SJCRH30 (cell line): ENCODE measurements at regions not wholly inside any gene's neighbourhood (a gene's known extent, or its start where the extent isn't known, plus 50 kb on each side); places are given as distances from the start of the nearest gene placed in this dataset.
"Not testable (repeated sequence)": the region's sequence is repeated elsewhere in the genome, so short reads cannot be mapped to it uniquely, and the experiment has no call there.

Source experiments
- DNase-seq, 2 experiments: peaks; one replicate each; pipeline ENCODE4 v3.0.0-alpha.2; 2015 to 2020
- H3K27ac ChIP-seq: fragments of 250-450 bp; sonication (Bioruptor Pico); 2 replicates; pipeline ENCODE4 v1.5.1; 2020; ENCODE audit warnings: mild to moderate bottlenecking, moderate library complexity
- H3K27me3 ChIP-seq: fragments of 250-450 bp; sonication (Bioruptor Pico); 2 replicates; pipeline ENCODE4 v1.5.1; 2020; ENCODE audit warnings: mild to moderate bottlenecking, moderate library complexity
- H3K36me3 ChIP-seq: fragments of 250-450 bp; sonication (Bioruptor Pico); 2 replicates; pipeline ENCODE4 v1.5.1; 2020; ENCODE audit warnings: mild to moderate bottlenecking, moderate library complexity
- H3K4me1 ChIP-seq: fragments of 250-450 bp; sonication (Bioruptor Pico); 2 replicates; pipeline ENCODE4 v1.5.1; 2020; ENCODE audit warnings: mild to moderate bottlenecking, moderate library complexity
- H3K4me3 ChIP-seq: fragments of 250-450 bp; sonication (Bioruptor Pico); 2 replicates; pipeline ENCODE4 v1.5.1; 2020; ENCODE audit warnings: mild to moderate bottlenecking, moderate library complexity
- H3K9me3 ChIP-seq: fragments of 250-450 bp; sonication (Bioruptor Pico); replicated peaks from 2 replicates; pipeline ENCODE4 v1.5.1; 2020; ENCODE audit warnings: mild to moderate bottlenecking, moderate library complexity

DNA sequence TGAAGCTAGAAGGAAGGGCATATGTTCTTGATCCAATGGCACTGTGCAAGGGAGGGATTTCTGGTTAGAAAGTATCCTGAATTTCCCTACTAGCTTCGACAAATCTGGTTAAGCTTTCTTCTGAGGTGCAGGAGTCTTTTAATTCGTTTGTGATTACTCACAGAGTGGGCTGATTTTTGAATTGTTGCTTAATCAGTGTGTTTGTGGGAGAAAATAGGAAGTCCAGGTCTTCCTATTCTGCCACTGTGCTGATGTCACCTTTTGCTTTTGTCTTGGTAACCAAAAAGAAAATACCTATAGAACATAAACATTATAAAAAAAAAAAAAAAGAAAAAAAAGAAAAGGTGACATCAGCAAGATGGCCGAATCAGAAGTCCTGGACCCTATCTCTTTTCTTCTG lies 1008.6 kb downstream of the TSN start:
- no peak for DNase-seq
- H3K4me3 ChIP-seq, result no peak overlapping the region
- no peaks in the 10 kb centered on the region for H3K27me3 ChIP-seq
- no peaks in the 10 kb centered on the region for H3K36me3 ChIP-seq
- no peaks in the 10 kb centered on the region for H3K9me3 ChIP-seq
- no peak overlapping the region for H3K27ac ChIP-seq
- H3K4me1 ChIP-seq, result no peaks in the 10 kb centered on the region

- DNase-seq, result no peak
- Histone ChIP-seq H3K27ac (no peak overlapping the region), H3K27me3 (no peaks in the 10 kb centered on the region), H3K4me1 (no peaks in the 10 kb centered on the region), H3K36me3 (no peaks in the 10 kb centered on the region), H3K4me3 (no peak overlapping the region), H3K9me3 (no peaks in the 10 kb centered on the region)
Measured at GRCh38 chr2:122780251-122780650, 1024.8 kb downstream of the TSN start.

DNA sequence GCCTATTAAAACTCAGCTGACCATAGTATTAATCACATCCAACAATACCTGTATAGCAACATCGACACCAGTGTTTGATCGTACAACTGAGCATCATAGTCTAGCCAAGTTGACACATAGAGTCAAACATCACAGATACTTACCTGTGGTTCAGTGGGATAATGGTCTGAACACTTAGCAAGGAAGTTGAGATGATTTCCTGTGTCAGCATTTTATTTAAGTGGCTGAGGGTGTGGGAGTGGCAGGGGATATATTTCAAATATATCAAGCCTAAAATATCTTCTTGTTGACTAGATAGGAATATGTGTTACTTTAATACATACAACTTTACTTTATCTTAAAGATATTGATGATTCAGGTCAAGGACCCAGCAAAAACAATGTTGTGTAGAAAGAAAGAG lies 1038.6 kb downstream of the TSN start:
- H3K36me3 ChIP-seq, result no peaks in the 10 kb centered on the region
- no peaks in the 10 kb centered on the region for H3K27me3 ChIP-seq
- DNase-seq, result no peak
- no peaks in the 10 kb centered on the region for H3K9me3 ChIP-seq
- no peak overlapping the region for H3K27ac ChIP-seq
- no peaks in the 10 kb centered on the region for H3K4me1 ChIP-seq
- H3K4me3 ChIP-seq, result no peak overlapping the region

DNA sequence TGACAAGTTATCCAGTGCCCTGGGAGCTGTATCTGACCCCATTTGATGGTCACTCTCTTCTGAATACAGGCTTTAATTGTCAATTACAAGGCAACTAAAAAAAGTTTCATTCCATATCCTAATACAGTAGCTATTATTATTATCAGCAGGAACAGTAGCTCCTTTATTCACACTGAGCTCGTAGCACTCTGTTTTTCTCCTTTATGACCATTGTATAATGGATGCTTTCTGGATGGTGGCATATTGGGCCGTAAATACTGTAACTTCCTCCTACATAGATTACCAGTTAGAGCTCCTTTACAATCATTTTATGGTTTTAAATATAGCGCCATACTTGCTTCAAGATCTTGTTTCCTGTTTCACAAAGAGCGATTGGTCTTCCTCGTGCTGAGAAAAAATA lies 1040.3 kb downstream of the TSN start:
- Histone ChIP-seq H3K4me3 (no peak overlapping the region), H3K27ac (no peak overlapping the region), H3K4me1 (no peaks in the 10 kb centered on the region), H3K9me3 (no peaks in the 10 kb centered on the region), H3K36me3 (no peaks in the 10 kb centered on the region), H3K27me3 (no peaks in the 10 kb centered on the region)
- DNase-seq, result no peak

GRCh38 chr2:122799391-122799790 lies 1043.9 kb downstream of the TSN start:
- DNase-seq, result no peak
- Histone ChIP-seq H3K4me3 (no peak overlapping the region), H3K36me3 (no peaks in the 10 kb centered on the region), H3K27me3 (no peaks in the 10 kb centered on the region), H3K9me3 (no peaks in the 10 kb centered on the region), H3K27ac (no peak overlapping the region), H3K4me1 (no peaks in the 10 kb centered on the region)

- no peaks in the 10 kb centered on the region for H3K4me1 ChIP-seq
- no peak overlapping the region for H3K4me3 ChIP-seq
- no peaks in the 10 kb centered on the region for H3K9me3 ChIP-seq
- no peaks in the 10 kb centered on the region for H3K36me3 ChIP-seq
- no peak overlapping the region for H3K27ac ChIP-seq
- no peak for DNase-seq
- no peaks in the 10 kb centered on the region for H3K27me3 ChIP-seq
Measured at GRCh38 chr2:122800781-122801180, 1045.3 kb downstream of the TSN start.

- no peaks in the 10 kb centered on the region for H3K27me3 ChIP-seq
- no peaks in the 10 kb centered on the region for H3K4me1 ChIP-seq
- DNase-seq, result no peak
- H3K27ac ChIP-seq, result no peak overlapping the region
- H3K4me3 ChIP-seq, result no peak overlapping the region
- H3K9me3 ChIP-seq, result no peaks in the 10 kb centered on the region
- no peaks in the 10 kb centered on the region for H3K36me3 ChIP-seq
Measured at GRCh38 chr2:122804494-122804893, 1049.0 kb downstream of the TSN start.

DNA sequence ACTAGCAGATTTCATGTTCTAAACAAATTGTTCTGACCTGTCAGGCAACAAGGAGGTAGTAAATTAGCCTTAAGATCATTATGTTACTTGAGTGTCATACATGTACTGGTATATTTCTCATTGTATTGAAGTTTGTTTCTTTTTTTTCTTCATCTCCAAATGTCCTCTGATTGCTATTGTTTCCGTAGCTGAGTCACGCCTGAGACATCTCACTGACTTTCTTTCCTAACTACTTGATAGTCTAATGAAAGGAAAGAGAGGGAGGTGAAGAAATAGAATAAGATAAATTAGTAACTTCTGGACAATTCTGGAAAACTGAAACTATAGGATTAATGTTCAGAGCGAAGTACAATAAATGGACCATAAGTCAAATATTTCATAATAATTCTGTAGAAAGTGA lies 1049.9 kb downstream of the TSN start:
- no peak overlapping the region for H3K27ac ChIP-seq
- DNase-seq, result no peak
- H3K4me3 ChIP-seq, result no peak overlapping the region
- H3K9me3 ChIP-seq, result no peaks in the 10 kb centered on the region
- no peaks in the 10 kb centered on the region for H3K27me3 ChIP-seq
- no peaks in the 10 kb centered on the region for H3K36me3 ChIP-seq
- no peaks in the 10 kb centered on the region for H3K4me1 ChIP-seq

DNA sequence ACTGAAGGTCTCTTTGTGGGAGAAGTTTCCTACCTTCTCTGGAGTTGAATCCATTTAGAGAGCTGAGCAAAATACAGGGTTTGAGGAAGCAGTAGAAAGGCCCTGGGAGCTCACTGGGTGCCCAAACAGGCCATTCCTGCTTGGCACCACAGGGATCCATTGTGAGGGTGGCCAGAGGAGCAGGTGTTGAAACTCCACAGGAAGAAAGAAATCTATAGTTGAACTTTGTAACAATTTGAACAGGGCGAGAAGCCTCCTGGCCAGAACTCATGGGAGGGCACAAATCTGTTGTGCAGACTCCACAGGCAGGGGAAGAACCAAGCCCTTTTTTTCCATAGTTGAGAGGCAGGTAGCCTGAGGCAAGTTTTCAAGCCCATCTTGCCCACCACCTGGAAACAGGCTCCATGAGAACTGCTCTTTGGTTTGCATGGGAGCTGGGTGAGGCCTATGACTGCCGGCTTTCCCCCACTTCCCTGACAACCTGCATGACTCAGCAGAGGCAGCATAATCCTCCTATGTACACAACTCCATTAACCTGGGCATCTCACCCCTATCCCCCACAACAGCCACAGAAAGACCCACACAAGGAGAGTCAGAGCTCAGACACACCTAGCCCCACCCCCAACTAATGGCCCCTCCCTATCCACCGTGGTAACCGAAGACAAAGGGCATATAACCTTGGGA lies 1053.0 kb downstream of the TSN start:
- H3K27me3 ChIP-seq, result no peaks in the 10 kb centered on the region
- no peak overlapping the region for H3K4me3 ChIP-seq
- H3K36me3 ChIP-seq, result no peaks in the 10 kb centered on the region
- no peak overlapping the region for H3K27ac ChIP-seq
- H3K9me3 ChIP-seq, result no peaks in the 10 kb centered on the region
- DNase-seq, result no peak
- H3K4me1 ChIP-seq, result no peaks in the 10 kb centered on the region

- not testable (repeated sequence) for H3K27me3 ChIP-seq, H3K27ac ChIP-seq, H3K36me3 ChIP-seq, DNase-seq, H3K4me3 ChIP-seq, H3K9me3 ChIP-seq, H3K4me1 ChIP-seq
Measured at GRCh38 chr2:122812214-122812613, 1056.8 kb downstream of the TSN start.

DNA sequence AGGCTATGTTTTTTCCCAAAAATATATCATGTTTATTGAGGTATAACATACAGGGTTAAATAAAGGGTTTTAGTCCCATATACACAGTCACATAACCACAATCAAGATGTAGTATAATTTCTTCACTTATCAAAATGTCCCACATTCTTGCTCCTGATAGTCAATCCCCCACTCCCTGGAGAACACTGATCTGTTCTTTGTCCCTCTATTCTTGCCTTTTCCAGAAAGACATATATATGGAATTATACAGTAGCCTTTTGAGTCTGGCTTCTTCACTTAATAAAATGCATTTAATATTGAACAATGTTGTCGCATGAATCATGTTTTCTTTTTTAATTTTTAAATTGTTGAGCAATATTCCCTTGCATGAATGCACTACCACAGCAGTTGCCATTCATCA lies 1059.7 kb downstream of the TSN start:
- DNase-seq, result no peak
- H3K4me1 ChIP-seq, result no peaks in the 10 kb centered on the region
- H3K36me3 ChIP-seq, result no peaks in the 10 kb centered on the region
- no peaks in the 10 kb centered on the region for H3K27me3 ChIP-seq
- no peaks in the 10 kb centered on the region for H3K9me3 ChIP-seq
- no peak overlapping the region for H3K4me3 ChIP-seq
- no peak overlapping the region for H3K27ac ChIP-seq

- Histone ChIP-seq H3K27me3 (no peaks in the 10 kb centered on the region), H3K36me3 (no peaks in the 10 kb centered on the region), H3K4me3 (no peak overlapping the region), H3K27ac (no peak overlapping the region), H3K4me1 (no peaks in the 10 kb centered on the region), H3K9me3 (no peaks in the 10 kb centered on the region)
- DNase-seq, result no peak
Measured at GRCh38 chr2:122816803-122817202, 1061.4 kb downstream of the TSN start.

GRCh38 chr2:122822319-122822718 lies 1066.9 kb downstream of the TSN start:
- DNase-seq, result no peak
- no peaks in the 10 kb centered on the region for H3K36me3 ChIP-seq
- H3K27ac ChIP-seq, result no peak overlapping the region
- H3K4me1 ChIP-seq, result no peaks in the 10 kb centered on the region
- H3K4me3 ChIP-seq, result no peak overlapping the region
- no peaks in the 10 kb centered on the region for H3K27me3 ChIP-seq
- no peaks in the 10 kb centered on the region for H3K9me3 ChIP-seq

DNA sequence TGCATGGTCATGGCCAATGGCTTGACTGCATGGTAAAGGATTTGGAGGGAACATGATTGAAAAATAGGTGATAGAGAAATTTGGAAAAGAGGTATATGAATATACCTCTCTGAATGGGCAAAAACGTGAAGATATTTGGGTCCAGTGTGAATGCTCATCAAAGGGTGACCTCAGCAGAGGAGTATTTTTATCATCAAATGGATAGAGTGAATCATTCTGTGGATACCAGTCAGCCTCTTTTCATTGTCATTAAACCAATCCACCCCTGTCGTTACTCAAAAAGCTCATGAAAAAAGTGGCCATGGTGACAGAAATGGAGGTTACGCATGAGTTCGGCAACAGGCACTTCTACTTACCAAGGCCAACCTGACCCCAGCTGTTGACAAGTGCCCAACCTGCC lies 1074.7 kb downstream of the TSN start:
- Histone ChIP-seq H3K27ac (no peak overlapping the region), H3K9me3 (no peaks in the 10 kb centered on the region), H3K4me3 (no peak overlapping the region), H3K4me1 (no peaks in the 10 kb centered on the region), H3K36me3 (no peaks in the 10 kb centered on the region), H3K27me3 (no peaks in the 10 kb centered on the region)
- no peak for DNase-seq

DNA sequence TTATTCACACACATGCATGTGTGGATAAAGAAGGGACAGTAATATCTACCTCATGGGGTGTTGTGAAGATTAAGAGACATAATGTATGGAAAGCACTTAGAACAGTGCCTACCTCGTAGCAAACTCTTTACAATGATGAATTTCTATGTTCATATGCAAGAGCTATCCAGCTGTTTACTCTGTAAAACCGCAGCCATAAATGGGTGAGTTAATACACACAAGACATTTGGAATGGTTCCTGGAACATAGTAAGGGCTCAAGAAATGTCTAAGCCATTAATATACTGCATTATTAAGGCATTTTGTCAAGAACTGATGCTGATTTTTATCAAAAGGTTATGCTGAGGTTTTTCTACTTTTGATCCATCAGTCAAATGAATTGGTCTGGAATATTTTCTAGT lies 1076.2 kb downstream of the TSN start:
- Histone ChIP-seq H3K4me3 (no peak overlapping the region), H3K4me1 (no peaks in the 10 kb centered on the region), H3K36me3 (no peaks in the 10 kb centered on the region), H3K9me3 (no peaks in the 10 kb centered on the region), H3K27me3 (no peaks in the 10 kb centered on the region), H3K27ac (no peak overlapping the region)
- peak in 1 of 2 experiments; percentile 6 for DNase-seq

- H3K36me3 ChIP-seq, result no peaks in the 10 kb centered on the region
Measured at GRCh38 chr2:122843503-122843902, 1088.1 kb downstream of the TSN start.

More at GRCh38 chr2:122843503-122843902, 1088.1 kb downstream of the TSN start:
- Histone ChIP-seq H3K4me3 (no peak overlapping the region), H3K27me3 (no peaks in the 10 kb centered on the region), H3K4me1 (no peaks in the 10 kb centered on the region), H3K27ac (no peak overlapping the region), H3K9me3 (no peaks in the 10 kb centered on the region)
- DNase-seq, result no peak
